ENCODE measurements at regions not wholly inside any gene's neighbourhood (a gene's known extent, or its start where the extent isn't known, plus 50 kb on each side); places are given as distances from the start of the nearest gene placed in this dataset.

DNA sequence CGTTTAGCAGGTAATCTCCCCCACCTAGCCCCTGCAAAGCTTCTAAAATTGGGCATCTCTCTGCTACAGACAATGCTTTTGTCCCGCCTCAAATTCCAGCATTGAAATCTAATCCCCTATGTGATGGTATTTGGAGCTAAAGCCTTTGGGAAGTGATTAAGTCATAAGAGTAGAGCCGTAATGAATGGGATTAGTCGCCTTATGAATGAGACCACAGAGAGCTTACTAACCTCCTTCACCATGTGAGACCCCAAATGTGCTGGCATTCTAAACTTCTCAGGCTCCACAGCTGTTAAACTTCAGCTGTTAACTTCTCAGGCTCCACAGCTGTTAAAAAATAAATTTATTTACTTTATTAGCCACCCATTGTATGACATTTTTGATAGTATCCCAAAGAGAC is 374.2 kb upstream of the BCHE start:
- H3K27me3 Mint-ChIP-seq (ENCODE audit: insufficient read depth), result no peaks in the 10 kb centered on the region
- no peaks in the 10 kb centered on the region for H3K36me3 Mint-ChIP-seq (ENCODE audit: low read depth)
- no peaks in the 10 kb centered on the region for H3K4me1 Mint-ChIP-seq (ENCODE audit: low read depth)
- no peak for DNase-seq
- H3K27ac Mint-ChIP-seq, result no peak overlapping the region
- H3K9me3 Mint-ChIP-seq, result peaks cover 28% of the 10 kb centered on the region
- H3K4me3 Mint-ChIP-seq, result no peak overlapping the region
- TF ChIP-seq, protein P1, sequence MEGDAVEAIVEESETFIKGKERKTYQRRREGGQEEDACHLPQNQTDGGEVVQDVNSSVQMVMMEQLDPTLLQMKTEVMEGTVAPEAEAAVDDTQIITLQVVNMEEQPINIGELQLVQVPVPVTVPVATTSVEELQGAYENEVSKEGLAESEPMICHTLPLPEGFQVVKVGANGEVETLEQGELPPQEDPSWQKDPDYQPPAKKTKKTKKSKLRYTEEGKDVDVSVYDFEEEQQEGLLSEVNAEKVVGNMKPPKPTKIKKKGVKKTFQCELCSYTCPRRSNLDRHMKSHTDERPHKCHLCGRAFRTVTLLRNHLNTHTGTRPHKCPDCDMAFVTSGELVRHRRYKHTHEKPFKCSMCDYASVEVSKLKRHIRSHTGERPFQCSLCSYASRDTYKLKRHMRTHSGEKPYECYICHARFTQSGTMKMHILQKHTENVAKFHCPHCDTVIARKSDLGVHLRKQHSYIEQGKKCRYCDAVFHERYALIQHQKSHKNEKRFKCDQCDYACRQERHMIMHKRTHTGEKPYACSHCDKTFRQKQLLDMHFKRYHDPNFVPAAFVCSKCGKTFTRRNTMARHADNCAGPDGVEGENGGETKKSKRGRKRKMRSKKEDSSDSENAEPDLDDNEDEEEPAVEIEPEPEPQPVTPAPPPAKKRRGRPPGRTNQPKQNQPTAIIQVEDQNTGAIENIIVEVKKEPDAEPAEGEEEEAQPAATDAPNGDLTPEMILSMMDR (IDR thresholded peaks at IDR 0.05), result no peak

DNA sequence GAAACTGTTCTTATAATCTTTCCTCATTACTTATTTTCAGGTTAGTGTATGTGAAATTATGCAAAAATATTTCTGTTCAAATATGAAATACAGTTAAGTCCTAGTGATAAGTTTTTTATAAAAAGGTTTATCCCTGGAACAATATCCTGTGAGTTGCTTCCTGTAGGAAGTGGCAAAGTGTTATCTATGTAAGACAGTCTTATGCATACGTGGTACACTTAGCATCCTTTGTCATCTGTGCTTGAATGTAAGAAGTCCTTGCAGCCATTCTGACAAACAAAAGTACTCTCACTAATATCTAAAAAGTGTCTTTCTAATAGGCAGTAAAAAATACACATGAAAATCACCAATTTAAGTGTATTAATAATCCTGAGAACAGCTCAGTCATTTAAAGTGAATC is 372.5 kb upstream of the BCHE start:
- no peaks in the 10 kb centered on the region for H3K27me3 Mint-ChIP-seq (ENCODE audit: insufficient read depth)
- no peak overlapping the region for H3K4me3 Mint-ChIP-seq
- H3K9me3 Mint-ChIP-seq, result peaks cover 26% of the 10 kb centered on the region; the same call in 1 of the 2 replicates
- no peak for DNase-seq
- TF ChIP-seq, protein P1 (IDR thresholded peaks at IDR 0.05), result no peak
- H3K27ac Mint-ChIP-seq, result no peak overlapping the region
- H3K4me1 Mint-ChIP-seq (ENCODE audit: low read depth), result no peaks in the 10 kb centered on the region
- H3K36me3 Mint-ChIP-seq (ENCODE audit: low read depth), result no peaks in the 10 kb centered on the region

DNA sequence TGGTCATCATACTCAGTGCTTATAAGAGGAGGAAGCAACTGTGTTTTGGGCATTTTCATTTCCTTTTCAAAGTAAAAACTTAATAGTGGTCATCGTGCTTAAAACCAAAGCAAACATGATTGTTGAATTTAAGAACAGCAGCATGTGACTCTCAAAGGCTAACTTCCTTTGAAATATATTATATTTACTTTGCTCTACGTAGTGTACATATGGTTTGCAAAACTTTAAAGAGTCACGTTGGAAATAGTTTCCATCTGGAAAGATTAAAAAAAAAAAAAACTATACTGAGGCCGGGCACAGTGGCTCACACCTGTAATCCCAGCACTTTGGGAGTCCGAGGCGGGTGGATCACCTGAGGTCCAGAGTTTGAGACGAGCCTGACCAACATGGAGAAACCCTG is 367.9 kb upstream of the BCHE start:
- Mint-ChIP-seq H3K9me3 (peaks cover 21% of the 10 kb centered on the region), H3K4me1 (ENCODE audit: low read depth) (no peaks in the 10 kb centered on the region), H3K27ac (no peak overlapping the region), H3K36me3 (ENCODE audit: low read depth) (no peaks in the 10 kb centered on the region), H3K4me3 (no peak overlapping the region), H3K27me3 (ENCODE audit: insufficient read depth) (no peaks in the 10 kb centered on the region)
- TF ChIP-seq, protein P1 (IDR thresholded peaks at IDR 0.05), result no peak
- DNase-seq, result no peak

DNA sequence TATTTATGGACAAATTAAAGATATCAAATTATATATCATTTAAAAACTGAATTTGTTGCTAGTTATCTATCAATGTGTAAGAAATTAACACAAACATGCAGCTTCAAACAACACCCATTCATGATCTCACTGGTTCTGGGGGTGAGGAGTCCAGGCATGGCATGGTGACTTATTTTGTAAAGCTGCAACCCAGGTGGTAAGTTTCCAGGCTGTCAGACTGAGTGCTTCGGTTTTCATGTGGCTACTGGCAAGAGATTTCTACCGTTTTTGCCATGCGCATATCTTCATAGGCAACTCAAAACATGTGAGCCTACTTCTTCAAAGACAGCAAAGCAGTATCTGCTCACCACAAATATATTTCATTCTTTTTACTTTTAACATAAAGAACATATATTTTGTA is 364.3 kb upstream of the BCHE start:
- Mint-ChIP-seq H3K27ac (no peak overlapping the region), H3K36me3 (ENCODE audit: low read depth) (no peaks in the 10 kb centered on the region), H3K27me3 (ENCODE audit: insufficient read depth) (no peaks in the 10 kb centered on the region), H3K4me1 (ENCODE audit: low read depth) (no peaks in the 10 kb centered on the region), H3K4me3 (no peak overlapping the region), H3K9me3 (peaks cover 18% of the 10 kb centered on the region)
- no peak for DNase-seq
- TF ChIP-seq, protein P1 (IDR thresholded peaks at IDR 0.05), result no peak

DNA sequence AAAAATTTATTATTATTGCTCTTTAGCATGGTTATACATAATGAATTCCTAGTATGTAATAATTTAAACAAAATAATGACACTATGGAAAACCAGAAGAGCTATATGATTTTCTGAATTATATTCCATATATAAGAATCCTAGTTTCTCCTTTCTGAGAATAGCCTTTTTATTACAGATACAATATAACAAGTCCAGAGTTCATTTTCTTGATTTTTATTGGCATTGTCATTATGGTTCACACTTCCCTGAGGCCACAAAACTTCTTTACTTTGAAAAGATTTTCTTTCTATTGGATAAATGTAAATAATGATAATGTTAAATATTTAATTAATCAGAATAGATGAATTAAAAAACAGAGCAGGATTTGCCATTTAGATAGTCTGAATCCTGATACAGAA is 362.3 kb upstream of the BCHE start:
- no peaks in the 10 kb centered on the region for H3K27me3 Mint-ChIP-seq (ENCODE audit: insufficient read depth)
- no peak overlapping the region for H3K4me3 Mint-ChIP-seq
- no peaks in the 10 kb centered on the region for H3K36me3 Mint-ChIP-seq (ENCODE audit: low read depth)
- no peak overlapping the region for H3K27ac Mint-ChIP-seq
- DNase-seq, result no peak
- no peaks in the 10 kb centered on the region for H3K4me1 Mint-ChIP-seq (ENCODE audit: low read depth)
- TF ChIP-seq, protein P1 (IDR thresholded peaks at IDR 0.05), result no peak
- H3K9me3 Mint-ChIP-seq, result peaks cover 18% of the 10 kb centered on the region

DNA sequence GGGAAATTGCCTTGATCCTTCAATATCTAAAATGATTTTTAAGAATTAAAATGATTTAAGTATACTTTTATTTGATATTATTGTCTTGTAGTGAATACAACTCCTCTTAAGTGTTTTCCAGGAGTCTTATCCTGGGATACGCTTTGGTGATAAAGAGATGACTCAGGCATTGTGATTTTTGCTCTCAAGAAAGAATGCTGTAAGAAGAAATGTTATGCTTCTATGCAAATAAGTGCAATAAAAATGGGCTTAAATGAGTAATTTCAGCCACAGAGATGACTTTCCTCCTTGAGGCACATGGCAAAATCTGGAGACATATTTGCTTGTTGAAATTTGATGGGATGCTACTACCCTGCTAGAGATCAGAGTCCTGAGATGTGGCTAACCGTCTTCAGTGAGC is 358.6 kb upstream of the BCHE start:
- TF ChIP-seq, protein P1 (IDR thresholded peaks at IDR 0.05), result no peak
- Mint-ChIP-seq H3K4me3 (no peak overlapping the region), H3K27ac (no peak overlapping the region), H3K4me1 (ENCODE audit: low read depth) (no peaks in the 10 kb centered on the region), H3K27me3 (ENCODE audit: insufficient read depth) (no peaks in the 10 kb centered on the region), H3K36me3 (ENCODE audit: low read depth) (no peaks in the 10 kb centered on the region), H3K9me3 (peaks cover 26% of the 10 kb centered on the region)
- no peak for DNase-seq

Measured in HFFc6 (cell line).